ENCODE measurements at regions not wholly inside any gene's neighbourhood (a gene's known extent, or its start where the extent isn't known, plus 50 kb on each side); places are given as distances from the start of the nearest gene placed in this dataset.

DNA sequence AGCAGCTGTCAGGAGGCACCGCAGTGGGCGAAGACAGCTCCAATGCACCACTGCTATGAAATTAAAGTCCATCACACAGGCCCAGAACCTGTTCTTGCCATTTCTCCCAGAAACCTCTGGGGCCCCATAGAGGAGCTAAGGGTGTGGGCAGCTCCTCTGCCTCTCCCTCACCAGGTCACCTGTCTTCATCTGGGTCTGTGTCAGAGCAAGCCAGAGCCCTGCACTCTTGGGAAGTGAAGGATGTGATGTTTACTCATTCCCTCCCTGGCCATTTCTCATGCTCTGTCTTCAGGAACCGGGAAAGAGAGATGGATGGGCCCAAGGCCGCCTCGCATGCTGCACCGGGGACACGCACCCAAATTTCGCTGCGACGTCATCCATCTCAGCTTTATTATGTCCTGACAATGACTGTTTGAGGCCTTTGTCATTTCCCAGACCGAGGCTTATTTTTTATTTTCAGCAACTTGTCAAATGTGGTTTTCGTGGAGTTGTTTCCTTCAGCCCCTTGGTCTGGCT is 216.1 kb downstream of the NPHP4 start:
- TF ChIP-seq CTCF (conservative IDR thresholded peaks at IDR 0.05 in 1 of 2, IDR thresholded peaks at IDR 0.05 in 1 of 2; ENCODE audit: low read depth in 1 of 2, low read length in 2 of 2) (no peak), EZH2 (IDR thresholded peaks at IDR 0.05; ENCODE audit: low read length, missing control alignments) (no peak)

Measured in fibroblast of lung (primary cell).